Islet precursor cell (in vitro differentiated cells): ENCODE measurements at regions not wholly inside any gene's neighbourhood (a gene's known extent, or its start where the extent isn't known, plus 50 kb on each side); places are given as distances from the start of the nearest gene placed in this dataset.

Source experiments
- DNase-seq: peaks from one replicate; pipeline ENCODE4 v3.0.0-alpha.2; 2018

DNA sequence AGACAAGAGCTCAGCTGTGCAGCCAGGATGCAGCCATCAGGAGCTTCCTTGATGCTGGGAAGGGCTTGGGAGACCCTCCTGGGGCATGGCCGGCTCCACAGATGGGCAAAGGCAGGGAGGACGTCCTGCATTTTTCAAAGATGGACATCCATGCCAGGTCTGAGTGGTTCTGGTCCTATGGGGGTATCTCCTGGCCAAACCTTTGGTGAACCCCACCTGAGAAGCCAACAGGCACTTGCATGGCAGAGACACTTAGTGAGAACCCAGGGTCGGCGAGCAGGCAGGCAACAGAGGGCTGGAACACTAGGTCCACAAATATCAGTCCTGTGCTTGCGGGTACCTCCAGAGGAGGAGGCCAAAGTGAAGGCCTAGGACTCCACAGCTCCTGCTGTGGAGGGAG is 70.0 kb downstream of the KCTD15 start:
- peak; percentile 37 for DNase-seq

DNA sequence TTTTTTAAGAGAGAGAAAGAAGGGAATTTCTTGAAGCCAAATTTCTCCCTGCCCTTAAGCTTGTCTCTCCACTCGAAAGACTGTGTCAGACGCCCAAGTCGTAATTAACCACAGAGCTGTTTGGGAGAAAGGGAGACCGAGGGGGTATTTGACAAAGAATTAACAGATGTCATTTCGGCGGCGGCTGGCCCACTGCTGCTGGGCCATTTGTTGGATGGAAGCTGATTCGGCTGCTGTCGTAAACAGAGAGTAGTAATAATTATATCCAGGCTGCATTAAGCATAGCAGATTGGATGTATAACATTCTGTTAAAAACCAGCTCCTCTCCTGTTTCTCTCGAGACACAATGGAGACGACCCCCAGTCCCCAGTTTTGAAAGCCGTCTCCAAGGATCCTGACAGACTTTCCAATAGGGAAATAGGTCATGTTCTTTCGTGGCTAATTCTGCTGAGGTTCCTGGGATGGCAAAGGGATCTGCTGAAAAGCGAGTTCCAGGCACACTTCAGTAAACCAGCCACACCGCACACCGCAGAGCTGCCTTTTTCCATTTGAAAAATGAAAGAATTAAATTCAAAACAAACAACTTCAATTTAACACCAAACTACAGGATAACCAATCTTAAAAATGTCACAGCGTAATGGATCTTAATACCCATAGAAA is 71.5 kb downstream of the KCTD15 start:
- peak; percentile 56 for DNase-seq

DNA sequence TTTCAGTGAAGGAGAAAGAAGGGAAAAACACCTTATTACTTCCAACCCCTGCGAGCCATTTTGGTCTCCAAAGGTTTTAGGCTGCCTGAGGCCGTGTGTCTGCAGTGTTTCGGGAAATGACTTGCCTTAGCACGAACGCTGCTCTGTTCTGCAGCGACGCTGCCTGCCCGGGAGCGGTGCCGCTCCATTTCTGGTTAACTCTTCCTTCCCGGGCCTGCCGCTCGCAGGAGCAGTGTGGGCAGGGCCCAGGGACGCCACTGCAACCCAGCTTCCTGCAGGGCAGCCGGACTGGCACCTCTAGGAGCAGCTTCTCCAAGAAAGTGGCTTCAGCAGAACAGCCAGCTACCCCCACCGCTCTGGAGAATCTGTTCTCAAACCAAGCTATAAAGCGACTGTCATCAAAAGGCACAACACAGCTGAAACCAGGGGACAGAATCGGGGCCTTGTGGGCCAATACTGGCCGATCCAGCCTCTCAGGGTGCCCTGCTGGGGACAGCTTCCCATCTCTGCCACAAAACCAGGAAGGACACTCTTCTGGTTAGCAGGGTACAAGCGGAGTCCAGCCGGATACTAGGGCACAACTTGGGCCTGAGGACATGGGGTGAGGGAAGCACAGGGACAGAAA is 72.2 kb downstream of the KCTD15 start:
- DNase-seq = peak; percentile 84

DNA sequence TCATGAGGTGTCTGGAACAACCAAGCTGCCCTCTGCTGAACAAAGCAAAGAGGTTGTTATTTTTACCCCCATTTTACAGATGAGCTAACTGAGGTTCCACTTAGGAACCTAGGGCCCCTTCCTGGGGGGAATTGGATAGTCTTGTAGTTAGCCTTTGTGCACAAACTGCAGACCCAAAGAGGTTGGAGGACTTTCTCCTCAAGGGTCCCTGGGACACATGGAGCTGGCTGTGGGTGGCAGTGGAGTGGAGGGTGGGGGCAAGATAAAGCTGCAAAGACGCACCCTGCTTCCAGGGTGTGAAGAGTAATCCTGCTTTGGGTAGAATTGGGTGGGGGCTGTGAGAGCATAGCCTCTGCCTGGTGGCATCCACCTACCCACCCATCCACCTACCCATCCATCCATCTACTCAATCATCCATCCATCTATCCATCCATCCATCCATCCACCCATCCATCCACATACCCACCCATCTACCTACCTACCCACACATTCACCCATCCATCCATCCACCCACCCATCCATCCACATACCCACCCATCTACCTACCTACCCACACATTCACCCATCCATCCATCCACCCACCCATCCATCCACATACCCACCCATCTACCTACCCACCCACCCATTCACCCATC is 73.7 kb downstream of the KCTD15 start:
- DNase-seq = peak; percentile 7

DNA sequence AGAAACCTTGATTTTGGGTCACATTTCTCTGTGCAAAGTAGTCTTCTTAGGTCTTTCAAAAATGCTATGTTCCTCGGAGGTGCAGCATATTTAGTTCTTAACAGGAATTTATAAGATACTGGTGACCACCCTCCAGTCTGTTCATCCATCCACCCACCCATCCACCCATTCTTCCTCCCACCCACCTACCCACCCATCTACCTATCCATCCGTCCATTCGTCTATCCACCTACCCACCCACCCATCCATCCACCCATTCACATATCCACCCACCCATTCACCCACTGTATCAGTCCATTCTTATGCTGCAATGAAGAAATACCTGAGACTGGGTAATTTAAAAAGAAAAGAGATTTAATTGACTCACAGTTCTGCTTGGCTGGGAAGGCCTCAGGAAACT is 74.9 kb downstream of the KCTD15 start:
- DNase-seq = peak; percentile 22

DNA sequence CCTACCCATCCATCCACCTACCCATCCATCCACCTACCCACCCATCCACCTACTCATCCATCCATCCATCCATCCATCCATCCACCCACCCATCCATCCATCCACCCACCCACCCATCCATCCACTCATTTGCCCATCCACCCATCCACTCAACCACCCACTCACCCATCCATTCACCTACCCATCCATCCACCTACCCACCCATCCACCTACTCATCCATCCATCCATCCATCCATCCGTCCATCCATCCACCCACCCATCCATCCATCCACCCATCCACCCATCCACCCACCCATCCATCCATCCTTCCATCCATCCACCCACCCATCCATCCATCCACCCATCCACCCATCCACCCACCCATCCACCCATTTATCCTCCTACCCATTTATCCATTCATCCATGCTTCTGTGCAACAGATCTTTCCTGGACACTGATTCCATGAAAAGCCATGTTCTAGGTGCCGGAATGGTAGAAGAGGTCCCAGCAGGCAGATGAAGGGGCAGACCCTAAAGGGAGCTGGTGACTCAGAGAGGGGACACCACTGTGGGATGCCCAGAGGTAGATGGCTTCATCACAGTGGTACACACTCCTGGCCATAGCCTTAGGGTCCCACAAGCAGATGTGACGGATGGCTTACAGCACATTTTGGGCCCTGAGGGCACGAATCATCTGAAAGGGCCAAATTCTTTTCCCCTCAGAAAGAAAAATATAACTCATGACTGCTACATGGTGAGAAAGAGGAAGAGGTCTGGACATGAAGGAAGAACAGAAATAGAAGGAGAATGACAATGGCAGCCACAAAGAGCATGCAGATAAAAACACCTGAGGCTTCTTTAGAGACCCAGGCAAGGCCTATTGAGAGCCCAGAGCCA is 76.0 kb downstream of the KCTD15 start:
- DNase-seq = peak; percentile 80

DNA sequence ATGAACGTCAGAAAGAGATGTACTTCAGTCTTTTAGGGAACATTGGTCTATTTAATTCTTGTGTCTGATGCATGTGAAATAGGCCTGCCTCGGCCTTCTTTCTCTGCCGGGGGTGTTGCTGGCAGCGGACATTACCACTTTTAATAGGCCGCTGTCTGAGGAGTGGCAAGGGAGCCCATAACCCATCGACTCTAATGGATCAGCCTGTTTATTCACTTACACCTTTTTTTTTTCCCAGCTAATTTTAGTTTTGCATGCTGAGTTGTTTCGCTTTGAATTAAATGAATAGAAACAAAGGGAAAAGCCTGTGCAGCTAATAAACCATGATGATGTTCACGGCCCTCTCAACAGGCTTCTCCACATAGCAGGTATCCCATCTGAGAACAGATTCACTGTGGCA is 78.4 kb downstream of the KCTD15 start:
- peak; percentile 27 for DNase-seq

DNA sequence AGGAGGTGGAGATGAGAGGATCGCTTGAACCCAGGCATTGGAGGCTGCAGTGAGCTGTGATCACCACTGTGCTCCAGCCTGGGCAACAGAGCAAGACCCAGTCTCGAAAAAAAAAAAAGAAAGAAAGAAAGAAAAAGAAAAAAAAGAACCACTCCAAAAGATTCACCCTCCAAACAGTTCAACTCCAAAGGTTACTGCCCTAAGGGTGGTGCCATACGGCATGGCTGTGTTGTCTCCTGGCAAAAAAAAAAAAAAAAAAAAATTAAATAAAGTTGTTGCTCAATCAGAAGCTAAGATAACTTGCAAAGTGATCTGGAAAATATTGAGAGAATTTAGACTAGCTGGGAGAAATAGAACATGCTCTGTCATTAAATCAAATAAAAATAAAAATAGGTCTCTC is 79.5 kb downstream of the KCTD15 start:
- no peak for DNase-seq

DNA sequence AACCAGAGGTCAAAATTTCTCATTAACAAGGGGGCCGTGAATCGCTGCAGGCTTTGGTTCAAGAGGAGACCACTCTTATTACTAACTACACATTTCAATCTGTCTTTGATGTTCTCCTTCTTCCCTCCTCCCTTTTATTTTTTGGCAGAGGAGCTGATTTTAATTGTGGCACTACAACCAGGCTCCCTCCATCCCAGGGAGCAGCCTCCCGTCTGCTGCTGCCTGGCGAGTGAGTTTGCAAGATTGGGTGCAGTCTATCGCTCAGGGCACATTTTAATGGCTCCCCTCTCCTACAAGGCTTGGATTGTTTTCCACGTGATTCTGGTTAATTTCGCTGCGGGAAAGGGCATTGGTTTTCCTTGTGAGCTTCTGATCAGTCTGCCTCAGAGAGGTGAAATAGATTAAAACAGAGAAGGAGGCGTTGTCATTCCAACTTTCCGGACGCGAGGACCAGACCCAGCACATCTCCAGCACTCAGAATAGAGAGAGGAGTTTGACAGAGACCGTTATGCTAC is 81.4 kb downstream of the KCTD15 start:
- DNase-seq = peak; percentile 35

DNA sequence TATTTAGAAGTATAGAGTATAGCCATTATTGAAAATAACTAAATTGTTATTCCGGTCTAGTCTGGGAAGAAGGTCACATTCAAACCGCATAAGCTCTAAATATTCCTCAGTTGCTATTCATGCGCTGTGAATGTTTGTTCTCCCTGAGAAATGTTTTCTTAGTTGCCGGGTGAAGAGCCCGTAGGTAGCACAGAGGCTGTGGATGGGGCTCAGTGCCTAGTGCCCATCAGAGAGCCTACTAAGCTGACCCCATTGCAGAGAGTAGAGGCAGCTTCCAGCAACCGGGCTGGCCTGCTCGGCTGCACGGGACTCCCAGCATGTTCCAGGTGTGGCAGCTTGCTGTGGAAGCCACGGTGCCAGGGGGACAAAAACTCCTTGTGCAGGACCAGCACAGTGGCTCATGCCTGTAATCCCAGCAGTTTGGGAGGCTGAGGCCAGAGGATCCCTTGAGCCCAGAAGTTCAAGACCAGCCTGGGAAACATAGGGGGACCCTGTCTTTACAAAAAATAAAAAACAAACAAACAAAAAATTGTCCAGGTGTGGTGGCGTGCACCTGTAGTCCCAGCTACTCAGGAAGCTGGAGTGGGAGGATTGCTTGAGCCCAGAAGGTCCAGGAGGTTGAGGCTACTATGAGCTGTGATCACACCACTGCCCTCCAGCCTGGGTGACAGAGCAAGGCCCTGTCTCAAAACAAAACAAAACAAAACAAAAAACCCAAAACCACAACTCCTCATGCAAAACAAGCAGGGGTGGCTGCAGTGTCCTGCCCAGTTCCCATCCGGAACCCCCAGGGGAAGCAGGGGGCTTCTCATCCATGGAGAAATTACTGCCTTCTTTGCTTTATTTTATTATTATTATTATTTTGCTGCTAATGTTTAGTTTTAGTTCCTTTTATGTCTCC is 82.5 kb downstream of the KCTD15 start:
- no peak for DNase-seq

DNA sequence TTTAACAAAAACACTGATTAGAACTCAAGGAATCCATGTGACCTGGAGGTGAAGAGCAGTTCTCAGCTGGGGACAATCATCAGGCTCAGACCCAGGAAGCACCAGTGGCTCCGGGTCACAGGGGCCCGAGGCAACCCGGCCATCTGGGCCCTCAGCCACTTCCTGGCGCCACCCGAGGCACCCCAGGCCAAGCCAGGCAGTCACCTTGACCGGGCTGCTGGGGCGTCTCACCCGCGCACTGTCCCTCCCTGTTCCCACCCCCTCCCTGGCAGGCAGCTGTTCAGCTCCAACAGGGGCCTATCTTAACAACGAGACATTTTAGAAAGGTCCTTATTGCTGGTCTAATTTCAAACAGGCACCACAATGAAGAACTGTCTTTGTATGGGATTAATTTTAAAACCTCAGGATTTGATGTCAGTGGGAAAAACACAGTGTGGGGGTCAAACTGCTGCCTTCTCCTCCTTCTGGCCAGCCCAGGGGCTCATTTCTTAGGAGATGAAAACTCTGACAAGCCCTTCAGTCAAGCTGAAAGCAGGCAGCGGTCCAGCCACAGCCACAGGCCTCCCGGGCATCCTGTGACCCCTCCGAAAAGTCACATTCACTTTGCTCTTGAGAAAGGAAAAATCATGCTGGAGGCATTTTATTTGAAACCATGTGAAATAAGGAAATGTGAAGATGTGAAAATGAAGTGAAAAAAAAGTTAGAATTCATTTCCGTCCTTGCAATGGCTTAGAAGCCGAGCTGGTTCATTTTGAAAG is 83.3 kb downstream of the KCTD15 start:
- peak; percentile 67 for DNase-seq

DNA sequence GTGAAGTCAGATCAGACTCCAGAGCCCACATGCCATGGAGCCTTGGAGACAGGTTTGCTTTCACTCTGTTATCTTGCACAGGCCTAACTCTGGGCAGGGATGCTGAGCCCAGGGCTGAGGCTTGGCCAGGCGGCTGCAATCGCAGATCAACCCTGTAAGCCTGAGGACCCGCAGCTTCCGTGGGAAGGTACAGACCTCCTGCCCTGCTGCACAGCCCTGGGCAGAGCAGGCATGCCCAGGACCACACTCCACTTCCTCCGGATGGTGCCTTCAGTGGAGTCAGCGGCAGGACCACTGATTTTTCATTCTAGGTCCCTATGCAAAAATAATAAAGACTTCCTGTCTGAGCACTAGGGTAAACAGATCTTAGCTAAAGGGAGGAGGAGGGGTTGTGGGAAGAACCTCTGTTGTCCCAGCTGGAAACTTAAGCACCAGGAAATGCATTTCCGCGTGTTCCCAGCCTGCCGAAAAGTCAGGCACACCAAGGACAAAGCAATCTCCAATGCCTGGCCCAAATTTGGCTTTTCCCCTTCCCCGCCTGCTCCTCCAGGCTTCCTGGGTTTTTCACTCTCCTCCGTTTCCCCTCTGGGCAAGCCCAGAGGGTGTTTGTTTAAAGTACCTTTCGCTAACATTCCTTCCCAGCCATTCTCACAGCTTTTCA is 87.3 kb downstream of the KCTD15 start:
- DNase-seq = peak; percentile 70

DNA sequence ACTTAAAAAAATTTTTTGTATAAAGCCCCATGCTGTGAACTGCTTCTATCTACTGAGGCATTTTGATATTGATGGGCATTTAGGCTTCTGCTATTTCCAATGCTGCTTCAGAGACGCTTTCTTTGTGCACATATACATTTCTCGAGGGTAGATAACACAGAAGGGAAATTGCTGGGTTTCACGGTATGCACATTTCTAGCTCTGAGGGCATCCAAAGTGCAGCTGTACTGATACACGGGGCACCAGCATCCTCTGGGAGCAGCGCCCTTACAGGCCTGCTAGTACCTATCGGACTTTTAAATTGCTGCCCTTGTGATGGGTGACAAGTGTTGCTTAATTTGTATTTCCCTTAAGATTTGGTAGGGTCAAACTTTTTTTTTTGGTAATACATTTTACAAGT is 88.6 kb downstream of the KCTD15 start:
- DNase-seq = no peak

DNA sequence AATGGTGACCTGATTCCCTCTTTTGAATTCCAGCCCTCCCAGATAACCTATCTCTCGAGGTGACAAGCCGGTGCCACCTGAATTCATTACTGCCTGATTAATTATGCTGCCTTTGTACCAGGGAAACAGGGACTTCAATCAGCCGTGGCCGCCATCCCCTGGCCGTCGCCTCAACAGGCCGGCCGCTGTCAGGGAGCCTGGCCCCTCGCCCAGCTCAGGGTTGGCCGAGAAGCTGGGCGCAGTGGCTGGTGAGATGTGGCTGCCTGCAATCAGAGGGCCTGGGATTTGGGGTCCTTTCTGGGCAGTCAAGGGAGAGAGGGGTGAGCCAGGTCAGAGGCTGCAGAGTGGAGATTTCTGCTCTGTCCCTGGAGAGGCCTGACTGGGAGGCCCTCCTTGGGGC is 91.2 kb downstream of the KCTD15 start:
- no peak for DNase-seq

DNA sequence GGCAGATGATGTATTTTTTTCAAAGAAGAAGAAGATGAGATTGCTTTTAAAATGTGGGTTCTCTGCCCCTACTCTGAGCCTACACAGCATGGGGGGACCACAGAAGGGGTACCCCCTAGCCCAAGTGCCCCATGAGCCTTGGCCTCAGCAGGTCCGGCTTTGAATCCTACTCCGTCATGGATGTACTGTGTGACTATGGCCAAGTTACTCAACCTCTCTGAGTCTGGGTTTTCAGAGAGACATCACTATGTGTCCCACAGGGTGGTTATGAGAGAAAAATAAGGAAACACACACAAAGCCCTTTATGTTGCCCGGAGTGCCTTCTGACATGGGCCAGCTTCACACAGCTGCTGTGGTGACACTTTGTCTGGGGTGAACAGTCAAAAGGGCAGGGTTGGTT is 92.0 kb downstream of the KCTD15 start:
- DNase-seq = no peak

DNA sequence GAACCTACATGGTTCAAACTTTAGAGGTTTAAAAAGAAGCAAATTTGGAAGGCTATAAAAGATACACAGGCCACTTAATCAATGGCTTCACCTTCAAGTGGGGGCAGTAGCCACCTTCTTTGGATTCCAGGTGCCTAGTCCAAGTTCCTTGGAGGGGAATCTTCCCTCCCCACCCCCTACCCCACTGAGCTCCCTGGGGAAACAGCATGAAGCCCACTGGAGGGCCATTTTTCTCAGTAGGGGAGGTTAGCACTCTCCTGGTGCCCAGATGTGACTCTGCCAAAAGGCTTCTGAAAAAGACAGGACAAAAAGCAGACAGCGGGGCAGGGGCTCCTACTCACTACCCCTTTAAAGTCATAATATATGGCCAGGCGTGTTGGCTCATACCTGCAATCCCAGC is 93.9 kb downstream of the KCTD15 start:
- DNase-seq = no peak

DNA sequence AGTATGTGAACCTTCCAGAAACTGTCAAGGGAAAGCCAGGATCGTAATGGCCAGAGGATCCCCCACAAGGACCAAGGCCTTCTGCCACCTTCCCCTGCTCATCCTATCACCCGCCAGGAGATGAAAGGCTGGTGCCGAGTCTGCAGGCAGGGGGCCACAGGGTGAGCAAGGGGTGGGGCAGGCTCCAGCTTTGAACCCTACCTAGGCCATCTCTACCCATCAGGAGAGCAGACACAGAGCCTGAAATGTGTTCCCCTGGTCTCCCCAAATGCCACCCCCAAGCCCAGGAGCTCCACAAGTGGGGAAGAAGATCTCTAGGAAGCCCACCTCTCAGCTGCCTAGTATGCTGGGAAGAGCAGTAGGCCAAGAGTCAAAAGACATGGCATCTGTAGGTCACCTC is 95.1 kb downstream of the KCTD15 start:
- no peak for DNase-seq

DNA sequence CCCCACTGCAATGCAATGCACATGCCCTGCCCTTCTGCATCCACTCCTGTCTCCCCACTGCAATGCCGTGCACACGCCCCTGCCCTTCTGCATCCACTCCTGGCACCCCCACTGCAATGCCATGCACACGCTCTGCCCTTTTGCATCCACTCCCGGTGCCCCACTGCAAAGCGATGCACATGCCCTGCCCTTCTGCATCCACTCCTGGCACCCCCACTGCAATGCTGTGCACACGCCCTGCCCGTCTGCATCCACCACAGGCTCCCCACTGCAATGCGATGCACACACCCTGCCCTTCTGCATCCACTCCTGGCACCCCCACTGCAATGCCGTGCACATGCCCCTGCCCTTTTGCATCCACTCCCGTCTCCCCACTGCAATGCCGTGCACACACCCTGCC is 98.1 kb downstream of the KCTD15 start:
- DNase-seq = no peak

DNA sequence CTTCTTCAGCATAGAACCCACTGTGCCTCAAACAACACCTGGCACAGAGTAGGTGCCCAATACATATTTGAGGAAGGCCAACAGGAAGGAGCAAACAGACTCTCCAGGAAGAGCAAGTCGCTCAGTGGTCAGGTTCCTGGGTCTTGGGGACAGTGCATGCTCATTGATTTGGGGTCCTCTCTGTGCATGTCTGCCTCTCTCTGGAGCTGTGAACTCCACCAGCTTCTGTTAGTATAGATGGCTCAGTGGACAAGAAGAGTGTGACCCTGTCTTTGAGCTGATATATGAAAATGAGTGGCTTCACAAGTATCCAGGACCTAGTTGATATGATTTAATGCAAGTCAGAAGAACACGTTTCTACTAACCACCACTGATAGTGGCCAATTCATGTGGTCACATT is 98.7 kb downstream of the KCTD15 start:
- DNase-seq = no peak

DNA sequence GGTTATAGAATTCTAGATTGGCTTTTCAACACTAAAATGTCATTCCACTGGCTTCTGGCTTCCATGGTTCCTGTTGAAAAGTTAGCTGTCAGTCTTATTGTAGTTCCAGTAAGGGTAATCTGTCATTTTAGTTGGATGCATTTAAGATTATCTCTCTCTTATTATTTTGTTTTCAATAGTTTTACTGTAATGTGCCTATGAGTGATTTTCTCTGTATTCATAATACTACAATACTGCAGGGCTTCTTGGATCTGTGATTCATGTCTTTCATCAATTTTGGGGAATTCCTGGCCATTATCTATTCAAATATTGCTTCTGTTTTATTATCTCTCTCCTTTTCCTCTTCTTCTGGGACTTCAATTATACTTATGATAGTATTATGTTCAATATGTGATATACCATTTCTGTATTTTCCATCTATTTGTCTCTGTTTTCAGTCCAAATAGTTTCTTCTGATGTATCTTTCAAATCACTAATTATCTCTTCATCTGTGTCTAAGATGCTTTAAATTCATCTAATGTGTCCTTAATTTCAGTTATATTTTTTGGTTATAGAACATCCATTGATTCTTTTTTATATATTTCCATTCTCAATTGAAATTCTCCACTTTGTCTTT is 101.5 kb downstream of the KCTD15 start:
- DNase-seq = no peak
